CD1c-positive myeloid dendritic cell (primary cell): ENCODE measurements at regions not wholly inside any gene's neighbourhood (a gene's known extent, or its start where the extent isn't known, plus 50 kb on each side); places are given as distances from the start of the nearest gene placed in this dataset.

Source experiments
- DNase-seq: peaks from one replicate; pipeline ENCODE4 v3.0.0-alpha.2; 2016; ENCODE audit errors: extremely low spot score

- DNase-seq: no peak
These were observed 348.8 kb upstream of the SPTLC3 start for GRCh38 chr20:12659942-12660341.

GRCh38 chr20:12660918-12661317 lies 347.9 kb upstream of the SPTLC3 start:
- no peak for DNase-seq

GRCh38 chr20:12670301-12670700 lies 338.5 kb upstream of the SPTLC3 start:
- DNase-seq: no peak

GRCh38 chr20:12673352-12673751 lies 335.4 kb upstream of the SPTLC3 start:
- DNase-seq: no peak

GRCh38 chr20:12677925-12678324 lies 330.8 kb upstream of the SPTLC3 start:
- DNase-seq: no peak

DNA sequence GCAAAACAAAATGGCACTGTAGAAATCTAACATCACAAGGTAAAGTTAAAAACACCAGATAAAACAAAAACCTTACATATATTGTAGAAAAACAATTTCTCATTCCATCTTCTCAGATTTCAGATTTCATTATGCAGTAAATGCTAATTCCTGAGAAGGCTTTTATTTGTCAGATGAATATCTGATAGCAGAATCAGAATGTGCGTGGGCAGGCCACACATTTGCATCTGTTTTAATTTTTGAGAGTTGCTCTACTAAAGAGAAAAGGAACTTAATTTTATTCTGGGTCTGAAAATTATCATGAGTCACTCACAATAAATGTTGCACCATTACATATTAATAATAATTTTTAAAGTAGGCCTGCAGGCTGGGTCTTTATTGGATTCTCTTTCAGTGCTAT lies 329.3 kb upstream of the SPTLC3 start:
- DNase-seq: no peak

GRCh38 chr20:12682613-12683012 lies 326.2 kb upstream of the SPTLC3 start:
- DNase-seq: no peak

DNA sequence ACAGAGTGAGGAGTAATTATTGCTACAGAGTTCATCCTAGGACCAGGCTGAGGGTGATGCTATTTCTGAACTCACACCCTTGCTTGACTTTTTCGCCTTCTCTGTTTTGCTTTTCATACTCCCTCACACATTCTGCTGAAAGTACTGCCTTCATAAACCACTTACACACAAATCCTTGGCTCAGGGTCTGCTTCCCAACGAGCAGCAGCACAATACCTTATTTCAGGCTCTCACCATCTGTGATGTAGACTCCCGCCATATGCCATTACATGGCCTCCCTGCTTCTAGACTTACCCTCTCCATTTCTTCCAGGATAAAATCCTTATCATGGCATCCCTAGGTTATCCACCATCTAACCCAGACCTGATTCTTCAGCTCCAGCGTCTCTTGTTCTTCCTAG lies 321.3 kb upstream of the SPTLC3 start:
- DNase-seq: no peak

DNA sequence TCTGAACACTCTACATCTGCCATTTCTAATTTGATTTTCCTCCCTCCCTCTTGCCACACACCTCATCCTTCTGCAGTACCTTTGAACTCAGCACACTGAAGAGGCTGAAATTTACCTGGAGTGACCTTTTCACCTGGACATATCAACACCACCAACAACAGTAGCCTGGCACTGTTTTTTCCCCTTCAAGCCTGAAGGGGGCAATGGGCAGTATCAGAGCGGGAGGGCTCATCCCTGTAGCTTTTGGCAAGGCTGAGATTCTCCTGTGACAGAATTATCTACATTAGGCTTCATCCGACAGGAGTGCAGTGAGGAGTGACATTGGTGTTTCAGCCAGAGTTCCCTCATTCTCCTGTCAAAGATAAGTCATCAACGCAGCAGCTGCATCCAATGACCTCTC lies 312.8 kb upstream of the SPTLC3 start:
- no peak for DNase-seq

DNA sequence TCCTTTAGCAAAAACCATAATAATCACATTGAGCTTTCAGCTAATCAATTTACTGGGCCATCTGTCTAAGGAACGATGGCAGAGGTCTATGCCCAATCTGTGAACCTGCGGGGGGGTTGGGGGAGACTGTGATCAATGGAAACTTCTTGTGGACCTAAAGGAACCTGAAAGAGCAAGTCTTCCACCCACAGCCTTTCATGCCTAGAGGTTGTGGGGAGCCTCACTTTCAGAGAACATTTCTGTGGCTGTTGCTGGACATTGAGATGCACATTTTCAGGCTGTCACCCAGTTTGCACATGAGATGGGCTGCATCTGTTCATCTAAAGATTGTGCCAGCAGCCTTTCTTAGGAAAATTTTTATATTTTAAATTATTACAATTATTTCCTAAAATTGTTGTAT lies 310.0 kb upstream of the SPTLC3 start:
- no peak for DNase-seq

DNA sequence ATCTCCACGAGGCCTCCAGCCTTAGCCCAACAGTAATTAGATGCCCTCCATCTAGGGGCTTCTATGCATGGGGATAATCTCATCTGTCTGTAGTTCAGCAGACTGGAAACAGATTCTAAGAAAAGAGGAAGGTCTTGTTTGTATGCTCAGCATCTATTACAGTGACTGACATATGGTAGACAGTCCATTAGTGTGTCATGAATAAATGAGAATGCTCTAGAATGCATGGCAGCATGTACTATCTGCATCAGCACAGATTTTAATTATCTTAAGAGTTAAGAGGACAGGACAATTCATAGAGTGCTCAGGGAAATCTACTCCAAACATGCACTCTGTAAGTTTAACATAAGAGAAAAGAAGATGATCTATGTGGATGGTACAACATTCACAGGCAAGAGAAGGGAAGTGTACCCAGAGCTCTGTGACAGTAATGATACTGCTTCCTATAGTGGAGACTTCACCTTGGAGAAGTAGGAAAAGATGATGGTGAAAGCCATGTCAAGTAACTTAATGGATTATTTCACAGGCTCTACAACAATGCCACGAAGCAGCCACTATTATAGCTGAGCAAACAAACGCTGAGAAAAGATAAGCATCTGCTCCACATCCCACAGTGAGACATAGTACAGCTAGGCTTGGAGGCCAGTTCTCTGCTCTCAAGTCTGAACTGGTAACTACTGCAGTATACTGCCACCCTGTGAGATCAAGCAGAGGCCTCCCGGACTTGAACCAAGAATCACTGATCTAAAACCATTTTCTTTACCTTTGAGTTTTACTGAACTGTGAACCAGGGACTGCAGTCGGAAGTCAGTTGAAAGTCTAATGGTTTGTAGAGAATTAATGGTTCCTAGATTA lies 309.2 kb upstream of the SPTLC3 start:
- no peak for DNase-seq

DNA sequence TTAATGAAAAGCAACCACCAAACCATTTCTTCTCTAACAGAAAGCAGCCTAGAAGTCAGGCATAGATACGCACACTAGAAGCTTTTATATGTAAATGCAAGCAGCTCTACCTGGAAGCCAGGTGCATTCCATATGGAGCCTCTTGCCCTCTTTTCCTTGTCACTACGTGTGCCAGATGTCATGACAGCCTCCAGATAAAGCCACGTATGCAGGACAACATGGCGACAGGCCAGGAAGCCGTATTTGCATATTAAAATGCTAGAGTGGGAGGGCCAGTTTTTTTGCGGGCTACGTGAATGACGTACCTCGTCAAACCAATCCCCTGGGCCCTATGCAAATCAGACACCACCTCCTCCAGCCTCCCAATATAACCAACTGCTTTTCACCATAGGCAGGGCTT lies 308.1 kb upstream of the SPTLC3 start:
- no peak for DNase-seq

- DNase-seq: no peak
These were observed 306.5 kb upstream of the SPTLC3 start for GRCh38 chr20:12702312-12702711.

GRCh38 chr20:12715371-12715770 lies 293.4 kb upstream of the SPTLC3 start:
- no peak for DNase-seq

DNA sequence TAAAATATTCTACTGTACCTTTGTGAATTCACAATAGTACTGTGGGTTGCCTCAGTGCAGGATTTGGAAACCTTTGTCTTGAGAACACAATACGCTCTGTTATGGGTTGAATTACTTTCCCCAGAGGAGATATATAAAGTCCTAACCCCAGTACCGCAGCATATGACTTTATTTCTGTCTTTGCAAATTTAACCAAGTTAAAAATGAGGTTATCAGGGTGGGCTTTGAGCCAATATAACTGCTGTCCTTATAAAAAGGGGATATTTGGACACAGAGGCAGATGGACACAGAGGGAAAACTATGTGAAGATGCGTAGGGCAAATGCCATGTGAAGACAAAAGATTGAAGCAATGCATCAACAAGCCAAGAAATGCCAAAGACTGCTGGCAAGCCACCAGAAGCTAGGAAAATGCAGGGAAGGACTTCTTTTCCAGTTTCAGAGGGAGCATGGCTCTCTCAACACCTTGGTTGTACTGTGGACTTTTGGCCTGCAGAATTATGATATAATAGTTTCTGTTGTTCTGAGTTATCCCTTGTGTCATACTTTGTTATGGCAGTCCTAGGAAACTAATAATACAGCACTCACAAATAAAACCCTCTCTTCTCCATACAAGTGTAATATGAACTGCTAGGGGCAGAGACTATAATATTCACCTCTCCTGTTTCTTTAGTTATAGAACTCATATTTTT lies 292.6 kb upstream of the SPTLC3 start:
- no peak for DNase-seq

DNA sequence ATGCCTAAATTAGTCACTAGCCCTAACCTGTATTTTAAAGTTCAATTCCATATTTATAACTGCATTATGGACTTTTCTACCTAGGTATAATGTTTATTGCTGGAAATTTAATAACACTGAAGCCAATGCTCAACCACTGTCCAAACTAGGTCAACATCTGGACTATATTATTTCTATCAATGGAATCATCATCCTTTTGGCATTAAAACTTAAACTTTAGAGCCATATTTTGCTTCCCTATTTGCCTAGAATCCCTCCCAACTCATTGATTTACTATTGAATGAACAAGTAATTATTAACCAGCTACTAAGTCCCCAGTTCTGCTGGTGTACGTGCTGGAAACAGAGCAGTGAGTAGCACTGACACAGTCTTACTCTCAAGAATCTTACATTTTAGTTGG lies 291.7 kb upstream of the SPTLC3 start:
- DNase-seq: no peak

- DNase-seq: no peak
These were observed 290.2 kb upstream of the SPTLC3 start for GRCh38 chr20:12718619-12719018.

DNA sequence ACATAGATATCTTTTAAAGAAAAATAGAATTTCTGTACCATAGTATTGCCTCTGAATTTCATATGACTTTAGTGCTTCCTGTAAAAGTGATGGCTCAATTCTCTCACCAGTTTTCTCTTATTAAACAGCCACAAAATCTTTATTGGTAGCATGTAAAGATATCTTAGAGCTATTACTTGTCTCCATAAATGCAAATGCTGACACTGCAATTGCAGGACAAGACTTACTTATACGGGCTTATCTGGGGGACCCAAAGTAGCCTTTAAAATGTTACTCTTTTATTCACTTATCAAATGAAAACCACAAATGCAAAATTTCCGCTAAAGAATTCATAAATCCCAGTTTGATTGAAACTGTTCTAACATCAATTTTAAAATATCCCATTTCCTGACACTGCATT lies 287.1 kb upstream of the SPTLC3 start:
- DNase-seq: no peak

DNA sequence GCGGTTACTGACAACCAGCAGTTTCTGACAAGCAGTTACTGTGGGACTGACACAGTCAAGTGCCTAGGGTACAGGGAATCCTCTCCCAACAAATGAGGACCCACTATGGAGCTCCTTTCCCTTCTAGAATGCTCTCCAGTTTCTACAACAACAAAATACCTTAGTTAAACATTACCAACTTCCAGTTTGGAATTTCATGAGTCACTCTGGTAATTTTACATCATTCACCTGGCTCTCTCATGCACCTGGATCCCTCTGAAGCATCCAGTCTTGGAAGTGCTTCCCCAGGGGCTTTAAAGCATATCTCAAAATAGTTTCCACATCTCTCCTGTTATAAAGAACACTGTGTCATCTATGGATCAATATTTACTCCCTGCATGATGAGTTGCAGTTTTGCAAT lies 286.7 kb upstream of the SPTLC3 start:
- DNase-seq: no peak

DNA sequence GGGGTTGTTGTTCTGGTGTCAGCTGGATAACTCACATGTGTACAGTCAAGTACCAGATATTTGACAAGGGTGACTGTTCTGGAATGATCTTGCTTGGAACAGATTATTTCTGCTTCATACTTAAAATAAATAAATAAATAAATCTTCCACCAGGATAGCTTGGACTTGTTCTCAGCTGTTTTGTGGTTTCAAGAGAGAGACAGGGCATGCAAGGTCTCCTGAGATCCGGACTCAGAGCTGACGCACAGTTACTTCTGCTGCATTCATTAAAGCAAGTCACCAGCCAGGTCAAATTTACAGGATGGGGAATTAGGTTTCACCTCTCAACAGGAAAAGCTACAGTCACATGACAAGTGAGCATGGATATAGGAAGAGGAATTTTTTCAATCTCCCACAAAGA lies 285.0 kb upstream of the SPTLC3 start:
- DNase-seq: no peak

GRCh38 chr20:12728782-12729181 lies 280.0 kb upstream of the SPTLC3 start:
- DNase-seq: no peak

GRCh38 chr20:12729326-12729725 lies 279.4 kb upstream of the SPTLC3 start:
- DNase-seq: no peak

- no peak for DNase-seq
These were observed 275.0 kb upstream of the SPTLC3 start for GRCh38 chr20:12733811-12734210.
